Loucy (cell line): ENCODE measurements at regions not wholly inside any gene's neighbourhood (a gene's known extent, or its start where the extent isn't known, plus 50 kb on each side); places are given as distances from the start of the nearest gene placed in this dataset.

Experiments
- EZH2phosphoT487 ChIP-seq: fragments of 200-600 bp; IDR thresholded peaks from 2 replicates; pipeline ENCODE4 v1.6.1; 2018; ENCODE audit warnings: antibody characterized with exemption, mild to moderate bottlenecking, moderate library complexity, borderline replicate concordance
- TF ChIP-seq, protein P1 (sequence below): fragments of 200-600 bp; sonication (generic); conservative IDR thresholded peaks from 2 replicates; pipeline ENCODE4 v1.5.1; 2014; ENCODE audit warnings: mild to moderate bottlenecking, antibody characterized with exemption, low read length

DNA sequence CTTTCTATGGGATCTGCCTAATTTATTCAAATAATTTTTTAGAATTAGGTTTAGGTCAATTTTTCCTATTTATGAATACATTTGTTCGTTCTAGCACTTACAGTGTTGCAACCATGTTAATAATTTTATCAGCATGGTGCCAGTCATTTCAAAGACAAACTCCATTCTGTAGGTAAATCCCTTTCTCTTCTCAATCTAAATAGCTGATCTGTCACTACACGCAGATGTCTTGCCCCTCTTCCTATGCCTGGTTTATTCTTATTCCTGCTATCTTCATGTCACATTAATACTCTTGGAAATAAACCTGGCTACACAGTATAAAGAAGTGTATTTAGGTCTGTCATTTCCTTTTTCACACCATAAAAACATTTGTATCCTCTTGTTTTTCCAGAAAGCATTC is 1172.4 kb downstream of the BRINP3 start:
- TF ChIP-seq, protein P1, sequence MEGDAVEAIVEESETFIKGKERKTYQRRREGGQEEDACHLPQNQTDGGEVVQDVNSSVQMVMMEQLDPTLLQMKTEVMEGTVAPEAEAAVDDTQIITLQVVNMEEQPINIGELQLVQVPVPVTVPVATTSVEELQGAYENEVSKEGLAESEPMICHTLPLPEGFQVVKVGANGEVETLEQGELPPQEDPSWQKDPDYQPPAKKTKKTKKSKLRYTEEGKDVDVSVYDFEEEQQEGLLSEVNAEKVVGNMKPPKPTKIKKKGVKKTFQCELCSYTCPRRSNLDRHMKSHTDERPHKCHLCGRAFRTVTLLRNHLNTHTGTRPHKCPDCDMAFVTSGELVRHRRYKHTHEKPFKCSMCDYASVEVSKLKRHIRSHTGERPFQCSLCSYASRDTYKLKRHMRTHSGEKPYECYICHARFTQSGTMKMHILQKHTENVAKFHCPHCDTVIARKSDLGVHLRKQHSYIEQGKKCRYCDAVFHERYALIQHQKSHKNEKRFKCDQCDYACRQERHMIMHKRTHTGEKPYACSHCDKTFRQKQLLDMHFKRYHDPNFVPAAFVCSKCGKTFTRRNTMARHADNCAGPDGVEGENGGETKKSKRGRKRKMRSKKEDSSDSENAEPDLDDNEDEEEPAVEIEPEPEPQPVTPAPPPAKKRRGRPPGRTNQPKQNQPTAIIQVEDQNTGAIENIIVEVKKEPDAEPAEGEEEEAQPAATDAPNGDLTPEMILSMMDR = no peak
- TF ChIP-seq EZH2phosphoT487 = no peak
